VCaP (cell line): ENCODE measurements at regions not wholly inside any gene's neighbourhood (a gene's known extent, or its start where the extent isn't known, plus 50 kb on each side); places are given as distances from the start of the nearest gene placed in this dataset.

Source experiments
- H3K27ac ChIP-seq: fragments of 450-650 bp; 2 replicates; pipeline ENCODE4 v1.5.1; 2017
- TF ChIP-seq, protein P1 (sequence below): fragments of 450-650 bp; conservative IDR thresholded peaks from 2 replicates; pipeline ENCODE4 v1.5.1; 2017; ENCODE audit warnings: mild to moderate bottlenecking, moderate library complexity

DNA sequence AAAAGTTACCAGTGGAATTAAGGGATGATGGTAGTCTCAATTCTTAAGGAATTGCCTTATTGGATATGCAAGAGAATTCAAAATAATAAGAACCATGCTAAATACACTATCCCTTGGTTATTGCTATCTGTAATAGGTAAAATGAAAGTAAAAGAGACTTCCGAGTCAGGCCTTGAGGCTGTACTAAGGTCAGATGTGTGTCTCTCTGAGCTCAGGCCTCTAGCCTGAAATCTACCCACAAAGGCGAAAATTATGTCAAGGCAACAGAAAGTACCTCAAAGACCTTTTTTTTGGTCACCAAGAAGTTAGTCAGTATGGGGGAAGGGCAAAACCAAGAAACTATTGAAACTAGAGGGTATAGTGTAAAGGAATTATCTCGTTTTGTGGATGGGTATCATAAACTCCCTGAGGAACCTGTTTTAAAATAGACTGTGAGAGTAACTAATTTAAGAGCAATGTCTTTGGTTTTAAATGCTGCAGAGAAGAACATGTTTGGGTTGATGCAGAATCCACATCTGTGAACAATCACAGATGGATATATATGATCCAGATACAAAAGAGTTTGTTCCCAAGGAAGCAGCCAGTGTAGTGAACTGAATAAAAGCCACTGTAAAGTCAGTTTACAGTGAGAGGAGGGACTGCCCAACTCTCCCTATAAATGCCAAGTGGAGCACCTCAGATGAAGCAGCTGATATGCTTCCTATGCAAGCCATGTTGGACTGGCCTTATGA is 382.3 kb upstream of the SEMA6D start:
- no peak overlapping the region for H3K27ac ChIP-seq
- TF ChIP-seq, protein P1, sequence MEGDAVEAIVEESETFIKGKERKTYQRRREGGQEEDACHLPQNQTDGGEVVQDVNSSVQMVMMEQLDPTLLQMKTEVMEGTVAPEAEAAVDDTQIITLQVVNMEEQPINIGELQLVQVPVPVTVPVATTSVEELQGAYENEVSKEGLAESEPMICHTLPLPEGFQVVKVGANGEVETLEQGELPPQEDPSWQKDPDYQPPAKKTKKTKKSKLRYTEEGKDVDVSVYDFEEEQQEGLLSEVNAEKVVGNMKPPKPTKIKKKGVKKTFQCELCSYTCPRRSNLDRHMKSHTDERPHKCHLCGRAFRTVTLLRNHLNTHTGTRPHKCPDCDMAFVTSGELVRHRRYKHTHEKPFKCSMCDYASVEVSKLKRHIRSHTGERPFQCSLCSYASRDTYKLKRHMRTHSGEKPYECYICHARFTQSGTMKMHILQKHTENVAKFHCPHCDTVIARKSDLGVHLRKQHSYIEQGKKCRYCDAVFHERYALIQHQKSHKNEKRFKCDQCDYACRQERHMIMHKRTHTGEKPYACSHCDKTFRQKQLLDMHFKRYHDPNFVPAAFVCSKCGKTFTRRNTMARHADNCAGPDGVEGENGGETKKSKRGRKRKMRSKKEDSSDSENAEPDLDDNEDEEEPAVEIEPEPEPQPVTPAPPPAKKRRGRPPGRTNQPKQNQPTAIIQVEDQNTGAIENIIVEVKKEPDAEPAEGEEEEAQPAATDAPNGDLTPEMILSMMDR = no peak

DNA sequence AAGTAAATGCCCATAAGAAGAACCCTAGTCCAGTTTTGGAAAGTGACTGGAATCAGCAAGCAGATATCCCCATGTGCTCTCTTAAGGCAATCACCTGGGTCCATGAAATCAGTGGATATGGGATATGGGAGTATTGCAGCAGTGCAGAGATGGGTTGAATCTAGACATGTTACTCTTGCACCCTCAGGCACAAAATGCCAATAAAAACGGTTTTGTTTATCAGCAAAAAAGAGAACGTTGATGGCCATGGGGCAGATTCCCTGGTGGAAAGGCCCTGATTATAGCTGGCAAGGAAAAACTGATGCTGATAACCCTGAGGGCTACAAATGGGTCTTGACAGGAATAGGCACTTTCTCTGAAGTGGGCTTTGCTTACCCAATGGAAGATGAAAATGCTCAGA is 380.2 kb upstream of the SEMA6D start:
- no peak overlapping the region for H3K27ac ChIP-seq
- TF ChIP-seq, protein P1 = no peak

DNA sequence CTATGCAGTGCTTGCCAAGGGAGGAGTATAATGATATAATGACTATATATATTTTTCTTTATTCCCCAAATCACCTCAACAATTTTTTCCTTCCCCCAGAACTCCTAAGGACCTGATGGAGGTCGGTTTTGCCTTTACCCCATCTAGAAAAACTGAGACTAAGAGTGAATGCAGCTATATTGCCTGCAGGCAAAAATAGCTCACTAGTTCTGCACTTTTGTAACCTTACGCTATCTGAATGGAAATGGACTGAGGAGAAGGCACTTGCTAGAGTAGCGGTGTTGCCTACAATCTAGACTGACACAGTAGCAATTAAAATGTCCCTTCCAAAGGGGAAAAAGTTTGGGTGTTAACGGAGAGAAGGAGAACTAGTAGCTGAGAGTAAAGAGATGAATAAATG is 379.5 kb upstream of the SEMA6D start:
- H3K27ac ChIP-seq = no peak overlapping the region

DNA sequence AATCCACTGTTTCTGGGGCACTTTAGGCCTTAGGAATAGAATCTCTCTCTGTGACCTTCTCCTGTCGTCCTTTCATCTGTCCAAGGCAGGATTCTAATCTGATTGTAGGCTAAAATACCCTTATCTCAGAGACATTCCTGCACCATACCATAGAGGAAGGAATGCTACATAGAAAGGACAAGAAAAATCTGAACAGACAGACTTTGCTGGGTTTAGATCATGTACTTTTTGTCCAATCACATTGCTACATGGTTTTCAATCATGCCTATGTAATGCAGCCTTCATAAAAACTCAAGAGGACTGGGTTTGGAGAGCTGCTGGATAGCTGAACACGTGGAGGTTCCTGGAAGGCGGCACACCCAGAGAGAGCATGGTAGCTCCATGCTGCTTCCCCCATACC is 378.5 kb upstream of the SEMA6D start:
- H3K27ac ChIP-seq = no peak overlapping the region
- TF ChIP-seq, protein P1 = no peak

More for the DNA sequence above, 379.5 kb upstream of the SEMA6D start:
- TF ChIP-seq, protein P1 = no peak

DNA sequence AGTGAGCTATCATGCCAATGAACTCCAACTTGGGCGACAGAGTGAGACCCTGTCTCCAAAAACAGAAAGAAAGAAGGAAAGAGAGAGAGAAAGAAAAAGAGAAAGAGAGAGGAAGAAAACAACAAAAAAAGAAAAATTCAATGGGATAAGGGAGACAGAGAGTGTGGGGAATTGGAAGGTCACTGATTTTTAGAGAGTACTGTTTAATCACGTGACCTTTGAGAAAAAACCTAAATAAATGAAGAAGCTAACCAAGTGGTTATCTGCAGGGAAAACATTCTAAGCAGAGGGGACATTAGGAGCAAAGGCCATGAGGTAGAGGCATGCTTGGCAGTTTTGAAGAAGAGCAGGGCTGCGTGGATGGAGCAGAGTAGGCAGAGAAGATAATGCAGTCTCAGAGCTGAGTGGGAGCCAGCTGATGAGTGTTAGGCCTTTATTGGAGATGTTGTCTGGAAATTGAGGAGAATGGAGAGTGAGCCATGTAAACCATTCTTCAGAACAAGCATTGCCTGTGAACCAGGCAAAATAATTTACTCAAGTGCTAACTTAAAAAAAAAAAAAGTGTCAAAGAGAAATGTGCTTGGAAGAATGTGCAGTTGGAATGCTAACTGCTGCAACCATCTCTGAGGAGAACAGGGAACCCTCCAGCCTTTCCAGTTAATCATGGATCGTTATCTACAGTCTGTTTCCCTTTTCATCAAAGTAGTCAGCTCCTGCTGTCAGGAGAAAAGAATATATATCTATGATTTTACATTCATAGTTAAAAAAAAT is 377.3 kb upstream of the SEMA6D start:
- TF ChIP-seq, protein P1 = no peak
- no peak overlapping the region for H3K27ac ChIP-seq

DNA sequence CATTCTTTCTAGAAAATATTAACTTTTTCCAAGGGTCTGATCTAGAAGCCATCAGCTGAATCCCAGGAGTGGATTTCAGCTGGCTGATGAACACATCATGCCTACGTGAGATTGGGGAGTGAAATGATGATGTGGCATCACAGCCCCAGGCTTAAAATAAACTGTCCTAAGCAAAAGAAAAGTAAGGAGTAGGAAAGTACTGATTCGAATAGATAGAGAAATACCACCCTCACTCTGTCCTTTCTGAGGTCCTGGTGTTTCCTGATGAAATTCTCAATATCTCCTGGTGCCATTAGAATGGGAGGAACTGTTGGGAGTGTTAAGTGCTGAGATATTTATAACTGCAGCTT is 376.8 kb upstream of the SEMA6D start:
- no peak overlapping the region for H3K27ac ChIP-seq
- TF ChIP-seq, protein P1 = no peak

DNA sequence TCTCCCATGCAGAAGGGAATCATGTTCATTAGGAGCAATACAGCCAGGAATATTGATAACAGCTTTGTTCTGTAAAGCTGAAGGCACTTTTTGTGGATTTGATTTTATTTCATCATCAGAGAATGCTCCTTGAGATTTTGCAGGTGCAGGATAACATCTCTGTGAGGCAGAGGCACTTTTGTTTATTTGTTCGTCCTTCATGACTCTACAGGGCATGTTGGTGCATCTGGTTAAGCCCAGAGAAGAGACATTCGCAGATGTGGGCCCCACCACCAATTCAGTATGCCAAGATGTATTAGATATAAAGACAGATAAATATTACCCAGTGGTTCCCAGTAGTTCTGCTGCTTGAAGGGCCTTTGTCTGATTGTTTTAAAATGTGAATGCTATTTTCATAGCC is 368.1 kb upstream of the SEMA6D start:
- no peak overlapping the region for H3K27ac ChIP-seq
- TF ChIP-seq, protein P1 = no peak
